ENCODE measurements at regions not wholly inside any gene's neighbourhood (a gene's known extent, or its start where the extent isn't known, plus 50 kb on each side); places are given as distances from the start of the nearest gene placed in this dataset.

GRCh38 chr5:17089001-17089400 lies 128.4 kb upstream of the BASP1 start:
- TF ChIP-seq POLR2A (IDR thresholded peaks at IDR 0.05): no peak
- no peak for TF ChIP-seq CTCF (IDR thresholded peaks at IDR 0.05 in 8 of 11, conservative IDR thresholded peaks at IDR 0.05 in 3 of 11)

Measured in spleen (tissue), 7 donors.